ENCODE measurements at regions not wholly inside any gene's neighbourhood (a gene's known extent, or its start where the extent isn't known, plus 50 kb on each side); places are given as distances from the start of the nearest gene placed in this dataset.

- Histone ChIP-seq H4K20me1 (ENCODE audit: insufficient read depth, low read length) (no peaks in the 10 kb centered on the region), H2AFZ (ENCODE audit: insufficient read depth, low read depth, low read length, poor library complexity, severe bottlenecking) (no peak overlapping the region), H3K9ac (ENCODE audit: insufficient read depth, low read length, poor library complexity, severe bottlenecking) (no peak overlapping the region), H3K9me3 (replicated peaks in 1 of 2; ENCODE audit: control insufficient read depth in 1 of 2, insufficient read depth in 1 of 2, low read length in 2 of 2) (no peaks in the 10 kb centered on the region), H3K27me3 (ENCODE audit: control insufficient read depth in 2 of 2, insufficient read depth in 2 of 2, low read length in 2 of 2) (no peaks in the 10 kb centered on the region), H3K27ac (ENCODE audit: low read depth in 1 of 2, low read length in 2 of 2) (no peak overlapping the region), H3K4me1 (ENCODE audit: control insufficient read depth in 1 of 2, insufficient read depth in 2 of 2, low read length in 2 of 2) (peaks cover 0 to 3% of the 10 kb centered on the region in 2 donors), H3K36me3 (replicated peaks in 1 of 2; ENCODE audit: control insufficient read depth in 1 of 2, insufficient read depth in 2 of 2, low read length in 2 of 2) (no peaks in the 10 kb centered on the region), H3K4me2 (replicated peaks; ENCODE audit: extremely low read depth, low read length, poor library complexity, severe bottlenecking) (no peak overlapping the region), H3K4me3 (replicated peaks in 1 of 3; ENCODE audit: low read depth in 2 of 3, low read length in 3 of 3) (no peak overlapping the region), H3K79me2 (ENCODE audit: insufficient read depth, low read length) (no peaks in the 10 kb centered on the region)
- TF ChIP-seq CTCF (IDR thresholded peaks at IDR 0.05) = no peak
- intact Hi-C loops (cut with micrococcal nuclease) = no loop called here
- peaks cover 1 to 6% (median 2%) of the 10 kb centered on the region in 3 donors for H3K27me3 Mint-ChIP-seq (ENCODE audit: low read depth in 3 of 3)
- DNase-seq = no peak
- WGBS (ENCODE audit: insufficient coverage) = no CpG with 5 or more reads among the region's 1 CpG
- peaks cover 4% of the 10 kb centered on the region for H3K4me1 Mint-ChIP-seq
- H3K4me3 Mint-ChIP-seq = no peak overlapping the region
- H3K9me3 Mint-ChIP-seq = peaks cover 0 to 12% (median 2%) of the 10 kb centered on the region in 7 donors
- H3K36me3 Mint-ChIP-seq = no peaks in the 10 kb centered on the region
- no peak overlapping the region for H3K27ac Mint-ChIP-seq
Measured at GRCh38 chr12:42684802-42685071, 95.2 kb upstream of the PRICKLE1 start.

- Histone ChIP-seq H3K79me2 (ENCODE audit: insufficient read depth, low read length) (no peaks in the 10 kb centered on the region), H2AFZ (ENCODE audit: insufficient read depth, low read depth, low read length, poor library complexity, severe bottlenecking) (no peak overlapping the region), H3K4me2 (replicated peaks; ENCODE audit: extremely low read depth, low read length, poor library complexity, severe bottlenecking) (no peak overlapping the region), H3K27ac (ENCODE audit: low read depth in 1 of 2, low read length in 2 of 2) (no peak overlapping the region), H3K9me3 (replicated peaks in 1 of 2; ENCODE audit: control insufficient read depth in 1 of 2, insufficient read depth in 1 of 2, low read length in 2 of 2) (no peaks in the 10 kb centered on the region), H3K27me3 (ENCODE audit: control insufficient read depth in 2 of 2, insufficient read depth in 2 of 2, low read length in 2 of 2) (no peaks in the 10 kb centered on the region), H3K4me3 (replicated peaks in 1 of 3; ENCODE audit: low read depth in 2 of 3, low read length in 3 of 3) (no peak overlapping the region), H3K36me3 (replicated peaks in 1 of 2; ENCODE audit: control insufficient read depth in 1 of 2, insufficient read depth in 2 of 2, low read length in 2 of 2) (no peaks in the 10 kb centered on the region), H4K20me1 (ENCODE audit: insufficient read depth, low read length) (no peaks in the 10 kb centered on the region), H3K9ac (ENCODE audit: insufficient read depth, low read length, poor library complexity, severe bottlenecking) (no peak overlapping the region), H3K4me1 (ENCODE audit: control insufficient read depth in 1 of 2, insufficient read depth in 2 of 2, low read length in 2 of 2) (no peaks in the 10 kb centered on the region)
- Mint-ChIP-seq H3K9me3 (peaks cover 0 to 10% (median 2%) of the 10 kb centered on the region in 7 donors), H3K4me3 (no peak overlapping the region), H3K4me1 (no peaks in the 10 kb centered on the region), H3K27ac (no peak overlapping the region), H3K27me3 (ENCODE audit: low read depth in 3 of 3) (peaks cover 1 to 6% (median 2%) of the 10 kb centered on the region in 3 donors), H3K36me3 (no peaks in the 10 kb centered on the region)
- TF ChIP-seq CTCF (IDR thresholded peaks at IDR 0.05) = no peak
- 67% methylated on average over 1 of the region's 4 CpGs for WGBS (ENCODE audit: insufficient coverage)
- no peak for DNase-seq
- intact Hi-C loops (cut with micrococcal nuclease) = no loop called here
Measured at GRCh38 chr12:42683933-42684801, 94.6 kb upstream of the PRICKLE1 start.
